H7 (cell line): ENCODE measurements at regions not wholly inside any gene's neighbourhood (a gene's known extent, or its start where the extent isn't known, plus 50 kb on each side); places are given as distances from the start of the nearest gene placed in this dataset.
"Not testable (repeated sequence)": the region's sequence is repeated elsewhere in the genome, so short reads cannot be mapped to it uniquely, and the experiment has no call there.

ENCODE experiments used
- DNase-seq: peaks from one replicate; pipeline ENCODE4 v3.0.0; 2012
- H3K27me3 ChIP-seq: 2 replicates; pipeline ENCODE4 v1.6.0; 2011; ENCODE audit warnings: mild to moderate bottlenecking, low read length; ENCODE audit not compliant: control insufficient read depth, insufficient read depth
- H3K36me3 ChIP-seq: replicated peaks from 2 replicates; pipeline ENCODE4 v1.5.1; 2011; ENCODE audit warnings: low read length; ENCODE audit not compliant: control insufficient read depth, insufficient read depth
- H3K4me3 ChIP-seq: 2 replicates; pipeline ENCODE4 v1.5.1; 2011; ENCODE audit warnings: low read depth, mild to moderate bottlenecking, control low read depth, low read length, moderate library complexity; ENCODE audit not compliant: insufficient read depth

DNA sequence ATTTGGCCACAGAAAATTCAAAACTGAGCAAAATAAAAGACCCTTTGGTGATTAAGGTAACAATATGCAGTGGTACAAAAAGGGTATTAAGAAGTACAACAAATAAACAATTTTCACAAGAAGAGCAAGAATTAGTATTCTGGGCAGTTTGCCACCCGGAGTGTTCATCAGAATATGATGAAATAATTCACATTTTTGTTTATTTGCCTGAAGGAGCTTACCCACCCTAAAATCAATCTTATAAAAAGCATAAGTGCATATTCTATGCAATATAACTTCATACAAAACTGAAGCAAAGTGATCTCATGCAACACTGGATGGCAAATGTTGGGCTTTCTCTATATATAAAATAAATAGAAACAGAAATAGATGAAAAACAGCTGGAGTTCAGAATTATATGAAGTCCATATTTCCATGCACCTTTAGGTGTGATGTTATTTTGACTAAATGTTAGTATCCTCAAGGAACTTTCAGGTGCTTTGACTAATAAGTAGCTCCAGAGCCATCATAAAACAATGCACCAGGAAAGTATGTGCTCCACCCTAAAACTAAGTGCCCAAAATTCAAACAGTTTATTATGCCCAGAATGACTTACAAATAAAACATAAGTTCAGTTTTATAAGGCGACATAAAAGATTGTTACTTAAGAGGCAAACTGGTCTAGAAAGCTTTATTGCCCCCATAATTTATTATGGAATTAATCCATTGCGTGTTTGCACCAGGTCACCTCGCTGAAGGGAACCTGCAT, 474.3 kb downstream of the SEMA3D start:
- DNase-seq, result no peak
- Histone ChIP-seq H3K4me3 (no peak overlapping the region), H3K36me3 (no peaks in the 10 kb centered on the region), H3K27me3 (no peaks in the 10 kb centered on the region)

DNA sequence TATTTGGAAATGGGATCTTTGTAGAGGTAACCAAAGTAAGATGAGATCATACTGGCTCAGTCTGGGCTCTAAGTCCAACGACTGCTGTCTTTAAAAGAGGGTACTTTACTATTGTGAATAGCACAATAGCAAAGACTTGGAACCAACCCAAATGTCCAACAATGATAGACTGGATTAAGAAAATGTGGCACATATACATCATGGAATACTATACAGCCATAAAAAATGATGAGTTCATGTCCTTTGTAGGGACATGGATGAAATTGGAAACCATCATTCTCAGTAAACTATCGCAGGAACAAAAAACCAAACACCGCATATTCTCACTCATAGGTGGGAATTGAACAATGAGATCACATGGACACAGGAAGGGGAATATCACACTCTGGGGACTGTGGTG, 476.3 kb downstream of the SEMA3D start:
- not testable (repeated sequence) for DNase-seq, H3K36me3 ChIP-seq, H3K4me3 ChIP-seq, H3K27me3 ChIP-seq

DNA sequence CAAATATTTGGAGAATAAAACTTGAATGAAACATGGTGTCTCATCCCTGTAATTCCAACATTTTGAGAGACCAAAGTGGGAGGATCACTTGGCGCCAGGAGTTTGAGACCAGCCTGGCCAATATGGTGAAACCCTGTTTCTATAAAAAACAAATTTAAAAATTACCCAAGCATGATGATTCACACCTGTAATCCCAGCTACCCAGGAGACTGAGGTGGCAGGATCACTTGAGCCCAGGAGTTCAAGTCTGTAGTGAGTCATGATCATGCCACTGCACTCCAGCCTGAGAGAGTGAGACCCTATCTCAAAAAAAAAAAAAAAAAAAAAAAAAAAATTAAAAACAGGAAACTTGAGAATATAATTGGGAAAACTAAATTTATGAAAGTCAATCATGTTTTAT, 481.1 kb downstream of the SEMA3D start:
- H3K27me3 ChIP-seq, result no peaks in the 10 kb centered on the region
- no peak for DNase-seq
- H3K36me3 ChIP-seq, result no peaks in the 10 kb centered on the region
- no peak overlapping the region for H3K4me3 ChIP-seq

DNA sequence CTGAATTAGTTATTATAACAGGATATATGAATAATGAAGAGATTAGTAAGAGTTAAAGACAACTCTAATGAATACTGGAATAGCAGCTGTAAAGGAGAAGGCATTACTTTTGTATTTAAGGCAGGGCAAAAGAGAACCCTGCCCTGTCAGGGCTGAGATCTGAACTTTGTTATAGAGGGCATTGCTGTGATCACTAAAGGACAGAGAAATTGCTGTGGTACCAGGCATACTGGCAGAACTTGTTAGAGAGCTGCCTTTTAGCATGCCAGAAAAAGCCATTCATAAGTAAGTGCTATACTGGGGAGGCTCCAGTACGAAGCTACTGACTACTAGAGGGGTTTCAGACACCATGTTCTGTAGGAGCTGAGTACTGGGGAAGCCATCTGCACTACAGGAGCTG, 481.8 kb downstream of the SEMA3D start:
- Histone ChIP-seq H3K27me3 (no peaks in the 10 kb centered on the region), H3K4me3 (no peak overlapping the region), H3K36me3 (no peaks in the 10 kb centered on the region)
- DNase-seq, result no peak

DNA sequence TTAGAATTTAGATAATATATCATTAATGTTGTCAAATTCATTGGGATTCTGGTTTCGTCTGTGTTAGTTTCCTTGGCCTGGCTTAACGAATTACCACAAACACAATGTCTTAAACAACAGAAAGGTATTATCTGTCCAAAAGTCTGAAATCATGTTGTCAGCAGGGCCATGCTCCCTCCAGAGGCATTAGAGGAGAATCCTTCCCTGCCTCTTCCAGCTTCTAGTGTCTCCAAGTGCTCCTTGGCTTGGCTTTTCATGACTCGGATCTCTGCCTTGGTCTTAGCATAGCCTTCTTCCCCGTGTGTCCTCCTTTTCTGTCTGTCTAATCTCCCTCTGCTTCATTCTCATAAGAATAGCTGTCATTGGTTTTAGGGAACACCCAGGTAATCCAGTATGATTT, 482.5 kb downstream of the SEMA3D start:
- Histone ChIP-seq H3K4me3 (no peak overlapping the region), H3K36me3 (no peaks in the 10 kb centered on the region), H3K27me3 (no peaks in the 10 kb centered on the region)
- DNase-seq, result no peak

DNA sequence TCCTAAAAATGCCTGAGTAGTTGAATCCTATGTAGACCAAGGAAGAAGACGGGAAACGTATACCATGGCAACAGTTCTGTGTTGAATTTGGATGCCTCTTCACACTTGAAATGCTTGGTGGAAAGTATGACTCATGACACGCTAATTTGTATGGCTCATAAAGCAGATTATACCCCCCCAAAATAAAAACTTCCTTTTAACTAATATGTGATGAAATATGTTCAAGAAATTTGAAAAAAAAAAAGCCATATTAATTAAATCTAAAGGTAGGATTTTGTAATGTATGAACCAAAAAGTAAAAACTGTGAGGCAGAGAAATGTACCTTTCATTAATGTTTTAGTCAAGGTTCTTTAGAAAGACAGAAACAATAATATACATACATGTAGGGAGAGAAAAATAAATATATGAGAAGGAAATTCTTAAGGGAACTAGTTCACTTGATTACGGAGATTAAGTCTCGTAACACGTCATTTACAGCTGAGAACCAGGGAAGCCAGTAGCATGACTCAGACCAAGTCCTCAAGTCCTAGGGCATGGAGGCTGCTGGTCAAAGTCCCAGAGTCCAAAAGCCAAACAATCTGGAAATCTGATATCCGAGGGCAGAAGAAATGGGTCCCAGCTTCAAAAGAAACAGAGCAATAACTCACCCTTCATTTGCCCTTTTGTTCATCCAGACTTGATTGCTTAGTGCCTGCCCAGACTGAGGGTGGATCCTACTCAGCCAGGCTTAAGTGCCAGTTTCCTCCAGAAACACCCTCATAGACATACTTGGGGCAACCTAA, 485.1 kb downstream of the SEMA3D start:
- no peaks in the 10 kb centered on the region for H3K27me3 ChIP-seq
- no peak overlapping the region for H3K4me3 ChIP-seq
- no peak for DNase-seq
- no peaks in the 10 kb centered on the region for H3K36me3 ChIP-seq

DNA sequence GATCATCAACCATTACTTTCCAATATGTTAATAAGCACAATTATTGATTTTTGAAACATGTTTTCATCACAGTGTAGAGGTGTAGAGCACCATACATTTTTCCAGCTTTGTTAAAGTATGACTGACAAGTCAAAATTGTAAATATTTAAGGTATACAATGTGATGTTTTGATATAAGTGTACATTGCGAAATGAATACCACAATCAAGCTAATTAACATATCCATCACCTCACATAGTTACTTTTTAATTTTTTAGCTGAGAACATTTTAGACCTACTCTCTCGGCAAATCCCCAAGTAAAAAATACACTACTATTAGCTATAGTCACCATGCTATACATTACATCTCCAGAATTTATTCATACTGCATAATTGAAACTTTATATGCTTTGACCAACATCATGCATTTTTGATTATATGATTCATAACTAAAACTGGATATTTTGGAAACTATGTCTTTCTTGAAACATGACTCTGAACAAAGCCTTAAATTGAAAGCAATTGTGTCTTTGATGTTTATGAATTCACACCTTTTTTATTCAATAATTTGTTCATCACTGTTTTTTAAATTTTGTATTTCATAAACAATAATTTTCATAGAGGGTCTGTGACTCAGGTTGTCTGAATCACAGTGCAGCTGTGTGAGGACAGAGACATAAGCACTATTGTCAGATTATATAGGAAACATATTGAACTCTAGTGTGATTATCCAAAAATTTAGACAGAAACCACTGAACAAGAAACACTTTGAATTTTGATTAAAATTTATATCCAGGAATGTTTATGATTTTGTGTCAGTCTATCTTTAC, 486.1 kb downstream of the SEMA3D start:
- DNase-seq, result no peak
- no peaks in the 10 kb centered on the region for H3K36me3 ChIP-seq
- H3K4me3 ChIP-seq, result no peak overlapping the region
- no peaks in the 10 kb centered on the region for H3K27me3 ChIP-seq

DNA sequence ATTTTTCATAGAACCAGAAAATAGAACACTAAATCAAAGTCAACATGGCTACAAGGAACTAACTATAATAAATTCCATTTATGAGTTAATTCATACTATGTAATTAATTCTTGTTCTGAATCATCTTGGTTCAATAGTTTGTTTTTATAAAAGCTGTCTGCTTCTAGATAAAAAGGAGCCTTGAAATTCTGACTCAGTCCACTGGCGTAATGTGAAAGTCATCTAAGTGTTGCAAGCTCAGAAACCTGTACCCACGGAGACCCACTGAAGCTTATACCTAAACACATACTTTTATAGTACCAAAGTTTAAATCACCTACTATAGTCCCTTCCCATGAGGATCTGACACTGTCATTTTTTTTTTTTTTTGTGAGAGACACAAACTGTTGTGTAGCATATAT, 489.4 kb downstream of the SEMA3D start:
- Histone ChIP-seq H3K27me3 (no peaks in the 10 kb centered on the region), H3K36me3 (no peaks in the 10 kb centered on the region), H3K4me3 (no peak overlapping the region)
- DNase-seq, result no peak

DNA sequence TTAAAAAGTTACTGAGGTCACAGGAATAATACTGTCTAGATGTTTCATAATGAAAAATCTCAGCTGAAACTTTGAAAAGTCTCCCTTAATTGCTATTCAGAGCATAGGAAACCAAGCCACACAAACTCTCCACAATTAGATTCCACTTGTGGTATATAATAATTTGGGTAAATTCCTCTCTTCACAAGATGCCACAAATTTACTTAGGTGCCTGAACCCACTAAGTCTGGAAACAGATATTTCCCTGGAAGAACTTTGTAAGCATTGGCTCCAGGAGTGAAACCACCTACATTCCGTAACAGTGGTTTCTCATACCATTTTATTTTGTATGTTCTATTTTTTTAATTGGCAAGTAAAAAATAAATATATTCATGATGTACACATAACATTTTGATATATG, 493.4 kb downstream of the SEMA3D start:
- DNase-seq, result no peak
- no peaks in the 10 kb centered on the region for H3K27me3 ChIP-seq
- no peaks in the 10 kb centered on the region for H3K36me3 ChIP-seq
- no peak overlapping the region for H3K4me3 ChIP-seq

DNA sequence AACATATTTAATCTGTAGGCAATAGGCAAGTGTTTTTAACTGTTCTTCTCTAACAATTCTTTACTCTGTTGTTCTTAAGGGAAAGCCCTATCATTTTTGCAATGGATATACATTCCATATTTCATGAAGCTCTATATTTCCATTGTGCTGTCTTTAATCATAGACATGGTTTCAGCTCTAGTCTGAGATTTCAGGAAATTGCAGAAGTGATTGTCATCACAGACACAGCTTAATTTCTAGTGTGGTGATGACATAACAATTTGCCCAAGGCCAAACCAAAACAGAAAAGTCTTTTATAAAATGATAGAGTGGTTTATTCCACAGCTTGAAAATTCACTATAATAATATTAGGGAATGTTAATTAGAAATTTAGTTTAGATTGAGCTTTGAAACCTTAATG, 494.1 kb upstream of the SEMA3A start:
- no peak overlapping the region for H3K4me3 ChIP-seq
- no peaks in the 10 kb centered on the region for H3K36me3 ChIP-seq
- DNase-seq, result no peak
- no peaks in the 10 kb centered on the region for H3K27me3 ChIP-seq

DNA sequence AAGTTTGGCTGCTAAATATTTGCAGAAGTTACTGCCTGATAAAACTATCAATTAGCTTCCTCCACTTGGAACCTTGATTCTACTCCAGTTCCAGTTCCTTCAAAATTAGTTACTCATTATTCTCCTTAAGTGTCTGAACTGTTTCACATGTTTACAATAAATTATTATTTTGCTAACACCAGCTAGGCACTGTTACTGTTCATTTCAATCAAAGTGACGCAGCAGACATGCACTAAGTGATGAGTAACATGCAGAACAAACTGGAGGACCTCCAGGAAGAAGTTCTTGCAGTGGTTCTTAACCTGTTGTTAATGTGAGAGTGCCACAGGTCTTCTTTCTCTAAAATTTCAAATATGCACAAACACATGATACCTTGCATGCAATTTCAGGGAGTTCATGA, 491.8 kb upstream of the SEMA3A start:
- Histone ChIP-seq H3K36me3 (no peaks in the 10 kb centered on the region), H3K4me3 (no peak overlapping the region), H3K27me3 (no peaks in the 10 kb centered on the region)
- no peak for DNase-seq

DNA sequence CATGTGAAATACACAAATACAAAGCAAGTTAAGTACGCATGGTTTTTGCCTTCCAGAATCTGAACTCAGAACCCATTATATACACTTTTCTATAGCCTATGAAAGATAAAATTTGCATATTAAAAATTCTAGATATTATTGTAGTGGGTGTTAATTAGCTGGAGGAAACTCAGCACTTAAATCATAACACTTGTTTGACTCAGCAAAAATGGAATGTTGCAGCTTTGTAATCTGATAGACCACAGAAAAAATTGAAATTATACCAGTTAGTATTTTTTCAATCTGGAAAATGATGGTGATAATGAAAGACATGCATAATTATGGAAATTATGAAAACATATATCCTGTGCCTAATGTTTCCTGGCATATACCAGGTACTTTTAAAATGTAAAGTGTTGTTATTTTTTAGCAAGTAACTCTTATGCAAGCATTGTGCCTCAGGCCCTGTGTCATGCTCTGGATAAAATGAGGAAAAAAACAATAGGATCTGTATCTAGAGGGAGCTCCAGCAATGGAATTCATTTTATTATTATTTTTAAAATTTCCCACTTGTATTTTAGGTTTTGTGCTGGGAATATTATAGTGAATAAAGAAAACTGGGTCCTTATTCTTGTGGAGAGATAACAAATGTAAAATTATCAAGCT, 490.4 kb upstream of the SEMA3A start:
- DNase-seq, result no peak

DNA sequence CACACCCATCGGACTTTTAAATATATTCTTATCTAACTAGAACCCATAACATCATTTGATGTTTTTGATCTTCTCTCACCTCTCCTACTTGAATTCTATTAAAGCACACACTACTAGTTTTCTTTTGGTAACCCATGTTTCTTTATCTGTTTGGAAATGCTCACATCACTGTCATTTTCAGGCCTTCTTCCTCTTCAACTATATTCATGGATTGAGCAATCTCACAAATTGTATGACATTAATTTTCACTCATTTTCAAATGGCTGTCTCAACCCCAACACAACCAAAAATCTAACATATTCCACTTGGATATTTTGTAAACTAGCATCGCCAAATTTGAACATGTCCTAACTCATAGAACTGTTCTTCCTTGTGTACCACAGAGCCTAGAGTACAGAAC, 488.0 kb upstream of the SEMA3A start:
- no peak overlapping the region for H3K4me3 ChIP-seq
- no peaks in the 10 kb centered on the region for H3K27me3 ChIP-seq
- no peak for DNase-seq
- H3K36me3 ChIP-seq, result no peaks in the 10 kb centered on the region

More for the DNA sequence above, 490.4 kb upstream of the SEMA3A start:
- H3K4me3 ChIP-seq, result no peak overlapping the region
- H3K27me3 ChIP-seq, result no peaks in the 10 kb centered on the region
- no peaks in the 10 kb centered on the region for H3K36me3 ChIP-seq

DNA sequence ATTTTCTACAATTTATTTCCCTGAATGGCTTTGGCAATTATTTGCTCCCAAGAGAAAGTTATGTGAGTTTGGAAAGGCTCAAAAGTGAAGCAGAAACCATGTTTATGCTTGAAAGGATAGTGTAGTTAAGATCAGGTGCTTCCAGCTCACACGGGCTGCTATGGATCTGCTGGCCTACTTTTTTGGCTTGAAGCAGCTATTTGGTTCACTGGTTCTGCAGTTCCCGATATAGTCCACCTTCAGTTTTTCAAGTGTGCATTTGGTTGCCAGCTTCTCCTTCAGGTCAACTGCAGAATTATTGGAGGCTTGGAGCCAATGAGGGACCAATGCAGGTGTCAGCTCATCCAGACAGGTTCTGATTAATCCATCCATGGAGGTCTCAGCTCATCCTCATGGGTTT, 484.3 kb upstream of the SEMA3A start:
- H3K36me3 ChIP-seq, result no peaks in the 10 kb centered on the region
- DNase-seq, result no peak
- H3K27me3 ChIP-seq, result no peaks in the 10 kb centered on the region
- no peak overlapping the region for H3K4me3 ChIP-seq
